ENCODE measurements at regions not wholly inside any gene's neighbourhood (a gene's known extent, or its start where the extent isn't known, plus 50 kb on each side); places are given as distances from the start of the nearest gene placed in this dataset.

DNA sequence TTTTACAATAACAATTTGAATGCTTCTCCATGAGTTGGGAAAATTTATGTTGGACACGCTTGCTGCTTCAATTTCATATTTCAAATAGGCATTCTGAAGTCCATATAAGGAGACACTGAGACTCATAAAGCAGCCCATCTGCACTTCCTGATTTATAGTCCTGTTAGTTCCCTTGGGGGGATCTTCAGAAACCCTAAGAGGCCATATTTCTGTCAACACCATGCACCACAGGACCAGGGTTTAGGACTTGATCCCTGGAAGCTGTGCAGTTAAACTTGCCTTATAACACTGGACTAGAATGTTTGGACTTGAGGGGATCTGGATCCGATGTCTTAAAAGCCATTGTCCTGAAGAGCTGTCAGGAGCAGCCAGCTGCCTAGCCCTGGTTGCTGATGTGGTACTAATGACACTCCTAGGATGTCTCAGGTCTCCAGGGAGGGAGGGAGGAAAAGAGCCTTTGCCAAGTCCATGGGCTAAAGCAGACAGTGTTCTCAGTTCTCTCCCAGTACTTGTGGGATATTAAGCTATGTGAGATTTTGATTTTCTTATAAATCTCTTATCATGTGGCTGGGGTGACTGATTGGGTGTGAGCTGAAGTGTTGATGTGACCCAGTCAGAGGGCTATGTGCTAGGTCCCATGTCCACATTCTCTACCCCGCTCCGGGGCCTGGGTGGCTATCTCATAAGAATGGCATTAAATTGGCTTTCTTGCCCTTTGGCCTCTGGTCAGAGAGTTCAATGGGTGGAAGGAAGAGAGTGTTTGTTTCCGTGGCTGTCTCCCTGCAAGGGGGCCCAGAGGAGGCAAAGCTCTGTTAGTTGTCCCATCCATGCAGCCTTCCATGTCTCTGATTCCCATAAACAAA is 399.8 kb downstream of the OSTF1 start:
- RAD21 ChIA-PET (ENCODE audit: low non-redundant PET in 1 of 2, low total read pairs in 2 of 2, uncharacterized antibody in 2 of 2, unreplicated experiment in 2 of 2): no interaction called here
- Histone ChIP-seq H3K79me2 (ENCODE audit: insufficient read depth, low read length) (no peaks in the 10 kb centered on the region), H3K4me3 (replicated peaks in 1 of 2; ENCODE audit: low read depth in 1 of 2, low read length in 2 of 2) (no peak overlapping the region), H3K27me3 (ENCODE audit: insufficient read depth, low read length) (0 out of 2 replicates have a peak, but pooled peaks cover 6% of the 10 kb centered on the region), H4K20me1 (ENCODE audit: insufficient read depth) (no peaks in the 10 kb centered on the region), H3K9me3 (ENCODE audit: control insufficient read depth in 1 of 2, insufficient read depth in 1 of 2, low read depth in 1 of 2, low read length in 2 of 2) (no peaks in the 10 kb centered on the region), H3K36me3 (ENCODE audit: control insufficient read depth in 1 of 2, insufficient read depth in 2 of 2, low read length in 2 of 2) (no peaks in the 10 kb centered on the region), H3K27ac (ENCODE audit: low read depth, low read length) (no peak overlapping the region), H3K9ac (ENCODE audit: low read length) (no peak overlapping the region), H3K4me1 (ENCODE audit: control insufficient read depth in 1 of 2, insufficient read depth in 2 of 2, low read length in 2 of 2) (no peaks in the 10 kb centered on the region), H2AFZ (ENCODE audit: low read depth, low read length, poor library complexity, severe bottlenecking) (no peak overlapping the region), H3K9me2 (ENCODE audit: insufficient read depth) (no peaks in the 10 kb centered on the region), H3K4me2 (ENCODE audit: low read length) (no peak overlapping the region)
- POLR2A ChIA-PET: no interaction called here
- TF ChIP-seq POLR2AphosphoS5 (IDR thresholded peaks at IDR 0.05; ENCODE audit: low read depth, low read length) (no peak), ELF1 (IDR thresholded peaks at IDR 0.05; ENCODE audit: borderline replicate concordance, low read depth) (no peak), POLR2A (IDR thresholded peaks at IDR 0.05; ENCODE audit: borderline replicate concordance, extremely low read depth, insufficient read depth, insufficient read length) (no peak), SIN3A (IDR thresholded peaks at IDR 0.05; ENCODE audit: low read depth) (no peak), SRF (IDR thresholded peaks at IDR 0.05; ENCODE audit: low read depth) (no peak), EZH2 (IDR thresholded peaks at IDR 0.05) (no peak)
- TF ChIP-seq, protein P1, sequence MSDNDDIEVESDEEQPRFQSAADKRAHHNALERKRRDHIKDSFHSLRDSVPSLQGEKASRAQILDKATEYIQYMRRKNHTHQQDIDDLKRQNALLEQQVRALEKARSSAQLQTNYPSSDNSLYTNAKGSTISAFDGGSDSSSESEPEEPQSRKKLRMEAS (IDR thresholded peaks at IDR 0.05): no peak
- TF ChIP-seq, protein P2, sequence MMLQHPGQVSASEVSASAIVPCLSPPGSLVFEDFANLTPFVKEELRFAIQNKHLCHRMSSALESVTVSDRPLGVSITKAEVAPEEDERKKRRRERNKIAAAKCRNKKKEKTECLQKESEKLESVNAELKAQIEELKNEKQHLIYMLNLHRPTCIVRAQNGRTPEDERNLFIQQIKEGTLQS (IDR thresholded peaks at IDR 0.05): no peak
- TF ChIP-seq, protein P3, sequence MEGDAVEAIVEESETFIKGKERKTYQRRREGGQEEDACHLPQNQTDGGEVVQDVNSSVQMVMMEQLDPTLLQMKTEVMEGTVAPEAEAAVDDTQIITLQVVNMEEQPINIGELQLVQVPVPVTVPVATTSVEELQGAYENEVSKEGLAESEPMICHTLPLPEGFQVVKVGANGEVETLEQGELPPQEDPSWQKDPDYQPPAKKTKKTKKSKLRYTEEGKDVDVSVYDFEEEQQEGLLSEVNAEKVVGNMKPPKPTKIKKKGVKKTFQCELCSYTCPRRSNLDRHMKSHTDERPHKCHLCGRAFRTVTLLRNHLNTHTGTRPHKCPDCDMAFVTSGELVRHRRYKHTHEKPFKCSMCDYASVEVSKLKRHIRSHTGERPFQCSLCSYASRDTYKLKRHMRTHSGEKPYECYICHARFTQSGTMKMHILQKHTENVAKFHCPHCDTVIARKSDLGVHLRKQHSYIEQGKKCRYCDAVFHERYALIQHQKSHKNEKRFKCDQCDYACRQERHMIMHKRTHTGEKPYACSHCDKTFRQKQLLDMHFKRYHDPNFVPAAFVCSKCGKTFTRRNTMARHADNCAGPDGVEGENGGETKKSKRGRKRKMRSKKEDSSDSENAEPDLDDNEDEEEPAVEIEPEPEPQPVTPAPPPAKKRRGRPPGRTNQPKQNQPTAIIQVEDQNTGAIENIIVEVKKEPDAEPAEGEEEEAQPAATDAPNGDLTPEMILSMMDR (IDR thresholded peaks at IDR 0.05 in 2 of 3, conservative IDR thresholded peaks at IDR 0.05 in 1 of 3; ENCODE audit: borderline replicate concordance in 1 of 3, insufficient read depth in 1 of 3, low read depth in 2 of 3, low read length in 2 of 3): no peak
- DNase-seq (ENCODE audit: low read depth, low spot score): no peak
- CTCF ChIA-PET: no interaction called here
- ATAC-seq: no peak
- intact Hi-C loops (cut with micrococcal nuclease): no loop called here
- no TSS peak for BruUV-seq (replicated peaks)
